Ovary (tissue), 7 donors: ENCODE measurements at regions not wholly inside any gene's neighbourhood (a gene's known extent, or its start where the extent isn't known, plus 50 kb on each side); places are given as distances from the start of the nearest gene placed in this dataset.

Source experiments
- DNase-seq, 5 donors: peaks; one replicate each; pipeline ENCODE4 v3.0.0-alpha.2; 2019 to 2020
- H3K27ac ChIP-seq, 2 donors: fragments of 200-600 bp; one replicate each; pipeline versions ENCODE4 v1.5.1 to v1.8.0; 2019 to 2022
- H3K27me3 ChIP-seq: fragments of 200-600 bp; one replicate; pipeline ENCODE4 v1.8.0; 2022
- H3K36me3 ChIP-seq: fragments of 200-600 bp; sonication (generic); one replicate; pipeline ENCODE4 v1.5.1; 2019
- H3K4me1 ChIP-seq: one replicate; pipeline ENCODE4 v1.8.1; 2013; ENCODE audit warnings: mild to moderate bottlenecking, moderate library complexity; ENCODE audit not compliant: insufficient read depth
- H3K4me3 ChIP-seq: fragments of 200-600 bp; sonication (generic); one replicate; pipeline ENCODE4 v1.5.1; 2017
- H3K9me3 ChIP-seq, 2 donors: fragments of 200-600 bp in 1 of 2; sonication (generic) in 1 of 2; one replicate each; pipeline versions ENCODE4 v1.5.1 to v1.8.1; 2013 to 2019; ENCODE audit warnings: mild to moderate bottlenecking in 1 of 2, moderate library complexity in 1 of 2
- CTCF ChIP-seq, 3 donors: fragments of 450-650 bp in 2 of 3; fragments of 200-600 bp in 1 of 3; IDR thresholded peaks; one replicate each; pipeline versions ENCODE4 v1.5.1 to v1.8.0; 2016 to 2022; ENCODE audit warnings: antibody characterized with exemption in 3 of 3, mild to moderate bottlenecking in 1 of 3
- EP300 ChIP-seq: sonication (generic); formaldehyde crosslinking; IDR thresholded peaks from one replicate; pipeline ENCODE4 v1.6.1; 2017; ENCODE audit warnings: antibody characterized with exemption
- POLR2A ChIP-seq: fragments of 450-650 bp; IDR thresholded peaks from one replicate; pipeline ENCODE4 v1.6.1; 2017; ENCODE audit warnings: antibody characterized with exemption, mild to moderate bottlenecking, moderate library complexity
- WGBS, 3 donors: extraction: QIAGEN DNeasy Blood & Tissue Kit in 1 of 3; methylation state at CpG; one replicate each; pipeline versions ENCODE4 v1.1.5 to v1.1.7; 2013 to 2017; 5-methylcytosine and 5-hydroxymethylcytosine counted together
- intact Hi-C, 4 donors: fragments of 100-400 bp; cut with DNase I; formaldehyde crosslinking; loops; one replicate each; pipeline versions ENCODE4 v1.11.0 to v1.15.1; 2022 to 2023
- donor health status: DM: no; HTN: no; CAD: no; lungs with moderate emphysema.
- donor health status: DM: no; HTN: no; CAD: no.
- donor health status: Bipolar disorder and iron deficiency.
- donor health status: DM: no; HTN: no; CAD: no.
- donor health status: DM: yes; HTN: yes; CAD: no.

GRCh38 chr14:97280526-97280925 is 483.3 kb downstream of the VRK1 start:
- TF ChIP-seq EP300 (no peak), CTCF (IDR thresholded peaks at IDR 0.05) (no peak), POLR2A (no peak)
- H3K27ac ChIP-seq, result no peak overlapping the region
- intact Hi-C loops, result no loop called here
- H3K36me3 ChIP-seq, result no peaks in the 10 kb centered on the region
- no peak overlapping the region for H3K4me3 ChIP-seq
- H3K4me1 ChIP-seq, result no peaks in the 10 kb centered on the region
- no peaks in the 10 kb centered on the region for H3K27me3 ChIP-seq
- H3K9me3 ChIP-seq, result no peaks in the 10 kb centered on the region
- 82 to 84% (median 84%) methylated on average over 10 of the region's 10 CpGs for WGBS, 3 donors
- DNase-seq, result no peak

GRCh38 chr14:97281741-97282140 is 484.6 kb downstream of the VRK1 start:
- Histone ChIP-seq H3K9me3 (no peaks in the 10 kb centered on the region), H3K4me3 (no peak overlapping the region), H3K27ac (no peak overlapping the region)

GRCh38 chr14:97282210-97283004 is 485.2 kb downstream of the VRK1 start:
- Histone ChIP-seq H3K27me3 (no peaks in the 10 kb centered on the region), H3K4me1 (no peaks in the 10 kb centered on the region), H3K9me3 (no peaks in the 10 kb centered on the region), H3K36me3 (no peaks in the 10 kb centered on the region), H3K4me3 (no peak overlapping the region), H3K27ac (no peak overlapping the region)
- WGBS, 3 donors, result 74 to 79% (median 78%) methylated on average over 7 of the region's 7 CpGs
- TF ChIP-seq EP300 (no peak), CTCF (IDR thresholded peaks at IDR 0.05) (no peak), POLR2A (no peak)
- DNase-seq, result no peak
- intact Hi-C loops, result no loop called here

More at GRCh38 chr14:97281741-97282140, 484.6 kb downstream of the VRK1 start:
- TF ChIP-seq POLR2A, result no peak
- no peak for TF ChIP-seq EP300
- TF ChIP-seq CTCF (IDR thresholded peaks at IDR 0.05), result no peak
- DNase-seq, result no peak
- Histone ChIP-seq H3K4me1 (no peaks in the 10 kb centered on the region), H3K36me3 (no peaks in the 10 kb centered on the region), H3K27me3 (no peaks in the 10 kb centered on the region)
- WGBS, 3 donors, result 58 to 68% (median 66%) methylated on average over 3 of the region's 3 CpGs
- intact Hi-C loops, result no loop called here

- TF ChIP-seq CTCF (IDR thresholded peaks at IDR 0.05), result no peak
- no peak for TF ChIP-seq POLR2A
- no peak for TF ChIP-seq EP300
- no peaks in the 10 kb centered on the region for H3K4me1 ChIP-seq
- no peak overlapping the region for H3K27ac ChIP-seq
- H3K9me3 ChIP-seq, result no peaks in the 10 kb centered on the region
- no peaks in the 10 kb centered on the region for H3K36me3 ChIP-seq
- no peaks in the 10 kb centered on the region for H3K27me3 ChIP-seq
- no peak for DNase-seq
- H3K4me3 ChIP-seq, result no peak overlapping the region
- intact Hi-C loops, result no loop called here
- WGBS, 3 donors, result 80 to 84% (median 82%) methylated on average over 9 of the region's 9 CpGs
These were observed 485.8 kb downstream of the VRK1 start for GRCh38 chr14:97283005-97283403.
